HepG2 (cell line): ENCODE measurements at regions not wholly inside any gene's neighbourhood (a gene's known extent, or its start where the extent isn't known, plus 50 kb on each side); places are given as distances from the start of the nearest gene placed in this dataset.

Experiments used
- ATAC-seq: fragments of 200-7000 bp; cut with Tn5 transposase; 3 replicates; pipeline ENCODE4 v1.9.1; 2020; ENCODE audit warnings: mild to moderate bottlenecking, moderate library complexity
- BruUV-seq: library from RNA; stranded (reverse); fragments of 400-500 nt; replicated peaks from 2 replicates; lab custom pipeline; 2021; lab: Mats Ljungman, UMichigan
- CTCF ChIA-PET: fragments of 300-600 bp; formaldehyde crosslinking; extraction: SDS; loops from one replicate; lab custom pipeline; 2021; ENCODE audit warnings: low total read pairs, inconsistent platforms, low intra/inter-chr PET ratio; lab: Yijun Ruan, JAX
- POLR2A ChIA-PET: fragments of 350-600 bp; sonication (Branson Sonifier 250); formaldehyde crosslinking; loops from one replicate; lab custom pipeline; 2020; ENCODE audit warnings: antibody characterized with exemption, inconsistent platforms; lab: Yijun Ruan, JAX
- DNase-seq: peaks from one replicate; pipeline ENCODE4 v3.0.0-alpha.2; 2015; ENCODE audit warnings: low spot score
- FAIRE-seq: peaks from 3 replicates; lab custom pipeline; 2011; peaks lifted over from hg19 to GRCh38; lab: Jason Lieb, UNC
- H2AFZ ChIP-seq: one replicate; pipeline ENCODE4 v1.6.1; 2011; ENCODE audit warnings: low read length, inconsistent platforms
- H3K27ac ChIP-seq: fragments of 300-600 bp; 3 replicates; pipeline ENCODE4 v1.8.0; 2011; ENCODE audit warnings: mixed run types, mild to moderate bottlenecking, mixed read lengths, low read length, inconsistent platforms; ENCODE audit not compliant: insufficient read depth; ENCODE audit errors: extremely low read length
- H3K27me3 ChIP-seq, 2 experiments: fragments of 200-600 bp in 1 of 2; 2 replicates in 1 of 2; 3 replicates in 1 of 2; pipeline versions ENCODE4 v1.6.0 to v1.8.0; 2011; ENCODE audit warnings: low read length in 2 of 2, mild to moderate bottlenecking in 2 of 2, moderate library complexity in 2 of 2, inconsistent platforms in 1 of 2; ENCODE audit not compliant: insufficient read depth in 2 of 2, control insufficient read depth in 1 of 2
- H3K36me3 ChIP-seq, 2 experiments: fragments of 200-600 bp in 1 of 2; replicated peaks in 1 of 2; 2 replicates in 1 of 2; 3 replicates in 1 of 2; pipeline versions ENCODE4 v1.5.1 to v1.8.0; 2011; ENCODE audit warnings: low read length in 2 of 2, inconsistent platforms in 1 of 2; ENCODE audit not compliant: insufficient read depth in 2 of 2, control insufficient read depth in 1 of 2
- H3K4me1 ChIP-seq: 2 replicates; pipeline ENCODE4 v1.5.1; 2012; ENCODE audit warnings: low read length, inconsistent platforms; ENCODE audit not compliant: insufficient read depth
- H3K4me2 ChIP-seq: 2 replicates; pipeline ENCODE4 v1.6.0; 2011; ENCODE audit warnings: low read depth, low read length, inconsistent platforms
- H3K4me3 ChIP-seq, 3 experiments: fragments of 200-600 bp in 1 of 3; sonication (generic), shearing (Covaris generic) in 1 of 3; replicated peaks in 1 of 3; 2 replicates each; pipeline ENCODE4 v1.5.1; 2011 to 2016; ENCODE audit warnings: low read length in 3 of 3, inconsistent platforms in 2 of 3, low read depth in 2 of 3, mild to moderate bottlenecking in 2 of 3, control low read depth in 1 of 3, mixed read lengths in 1 of 3; ENCODE audit not compliant: insufficient read depth in 1 of 3
- H3K79me2 ChIP-seq: one replicate; pipeline ENCODE4 v1.6.1; 2011; ENCODE audit warnings: low read length, inconsistent platforms; ENCODE audit not compliant: insufficient read depth
- H3K9ac ChIP-seq: 2 replicates; pipeline ENCODE4 v1.6.0; 2011; ENCODE audit warnings: mild to moderate bottlenecking, low read depth, low read length, inconsistent platforms; ENCODE audit not compliant: insufficient read depth
- H3K9me3 ChIP-seq: 2 replicates; pipeline ENCODE4 v1.5.1; 2012; ENCODE audit warnings: mild to moderate bottlenecking, low read length
- H4K20me1 ChIP-seq: 2 replicates; pipeline ENCODE4 v1.6.0; 2011; ENCODE audit warnings: inconsistent platforms, mild to moderate bottlenecking, low read length, moderate library complexity; ENCODE audit not compliant: insufficient read depth
- AGO1 ChIP-seq: fragments of 200-400 bp; formaldehyde crosslinking; IDR thresholded peaks from 2 replicates; pipeline ENCODE4 v1.6.1; 2017; ENCODE audit warnings: mild to moderate bottlenecking, low read depth, low read length, moderate library complexity; ENCODE audit not compliant: poor library complexity, severe bottlenecking
- ARNT ChIP-seq: fragments of 450-650 bp; IDR thresholded peaks from 2 replicates; pipeline ENCODE4 v1.6.1; 2017
- ATF2 ChIP-seq: sonication (generic); formaldehyde crosslinking; IDR thresholded peaks from 2 replicates; pipeline ENCODE4 v1.4.0; 2020; ENCODE audit warnings: missing genetic modification reagents
- DNMT1 ChIP-seq: sonication (generic); formaldehyde crosslinking; IDR thresholded peaks from 2 replicates; pipeline ENCODE4 v1.5.1; 2020; ENCODE audit warnings: mild to moderate bottlenecking, missing genetic modification reagents
- MZF1 ChIP-seq: sonication (generic); formaldehyde crosslinking; IDR thresholded peaks from 2 replicates; pipeline ENCODE4 v1.8.1; 2023; ENCODE audit warnings: mild to moderate bottlenecking, missing genetic modification reagents, borderline replicate concordance
- PCBP1 ChIP-seq: fragments of 200-400 bp; formaldehyde crosslinking; IDR thresholded peaks from 2 replicates; pipeline ENCODE4 v1.6.1; 2017; ENCODE audit warnings: mild to moderate bottlenecking, low read depth, low read length, borderline replicate concordance
- RFXAP ChIP-seq: sonication (generic); formaldehyde crosslinking; IDR thresholded peaks from 2 replicates; pipeline ENCODE4 v1.4.0; 2020; ENCODE audit warnings: missing genetic modification reagents, borderline replicate concordance
- TBL1XR1 ChIP-seq: fragments of 150-350 bp; IDR thresholded peaks from 2 replicates; pipeline ENCODE4 v1.6.1; 2014; ENCODE audit warnings: borderline replicate concordance, low read length; ENCODE audit not compliant: partially characterized antibody
- TOE1 ChIP-seq: sonication (generic); formaldehyde crosslinking; IDR thresholded peaks from 2 replicates; pipeline ENCODE4 v1.4.0; 2020; ENCODE audit warnings: mild to moderate bottlenecking, missing genetic modification reagents
- ZNF274 ChIP-seq: sonication (generic); formaldehyde crosslinking; IDR thresholded peaks from 2 replicates; pipeline ENCODE4 v1.5.1; 2020; ENCODE audit warnings: mild to moderate bottlenecking, missing genetic modification reagents
- ZNF34 ChIP-seq: sonication (generic); formaldehyde crosslinking; IDR thresholded peaks from 2 replicates; pipeline ENCODE4 v1.4.0; 2020; ENCODE audit warnings: mild to moderate bottlenecking, missing genetic modification reagents, borderline replicate concordance
- ZNF512 ChIP-seq: sonication (generic); formaldehyde crosslinking; IDR thresholded peaks from 2 replicates; pipeline ENCODE4 v1.4.0; 2020; ENCODE audit warnings: mild to moderate bottlenecking, missing genetic modification reagents
- WGBS: methylation state at CpG from one replicate; pipeline ENCODE4 v1.1.6; 2017; ENCODE audit warnings: low lambda C conversion rate; 5-methylcytosine and 5-hydroxymethylcytosine counted together
- in situ Hi-C: cut with HindIII; loops from 2 replicates; pipeline ENCODE4 v1.10.0; 2017; ENCODE audit warnings: low pct_unique_long_range_greater_than_20kb; ENCODE audit not compliant: extremely low pct_ligation_motif_present
- intact Hi-C: fragments of 100-400 bp; cut with micrococcal nuclease; formaldehyde crosslinking; loops from one replicate; pipeline ENCODE4 v1.10.0; 2022; ENCODE audit not compliant: unreplicated experiment
- TF ChIP-seq, protein P1 (sequence below): IDR thresholded peaks from 2 replicates; pipeline ENCODE4 v1.4.0; 2020; ENCODE audit warnings: mild to moderate bottlenecking, missing genetic modification reagents
- TF ChIP-seq, protein P2 (sequence below), 2 experiments: sonication (generic) in 1 of 2; formaldehyde crosslinking in 1 of 2; IDR thresholded peaks; 2 replicates each; pipeline versions ENCODE4 v1.4.0 to v1.6.1; 2018 to 2020; ENCODE audit warnings: missing genetic modification reagents in 2 of 2, borderline replicate concordance in 1 of 2, low read depth in 1 of 2, mild to moderate bottlenecking in 1 of 2, missing biosample characterization in 1 of 2

DNA sequence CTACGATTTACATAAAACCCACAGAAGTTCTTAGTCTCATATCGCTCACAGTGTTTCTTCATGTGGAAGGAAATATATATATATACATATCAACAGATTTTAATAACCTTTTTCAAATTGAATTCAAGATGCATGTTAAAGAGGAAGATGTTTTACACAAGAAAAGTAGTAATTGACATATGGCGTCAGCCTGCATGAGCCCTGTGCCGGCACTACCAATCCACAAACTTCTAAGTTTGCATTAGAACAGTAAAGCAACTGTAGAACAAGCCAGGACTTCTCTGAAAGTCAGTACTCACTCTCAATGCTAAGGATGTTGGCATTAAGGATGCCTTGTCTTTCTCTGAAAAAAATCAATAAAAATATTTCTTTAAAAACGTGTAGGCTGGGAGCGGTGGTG lies 441.3 kb upstream of the SMIM31 start:
- no peaks in the 10 kb centered on the region for H4K20me1 ChIP-seq
- ATAC-seq = no peak
- no peaks in the 10 kb centered on the region for H3K79me2 ChIP-seq
- H3K9me3 ChIP-seq = no peaks in the 10 kb centered on the region
- ChIA-PET POLR2A (no interaction called here), CTCF (no interaction called here)
- no peak overlapping the region for H2AFZ ChIP-seq
- 37% methylated on average over 6 of the region's 6 CpGs for WGBS
- TF ChIP-seq ZNF34 (CRISPR knock-in tag) (no peak), ARNT (no peak), TBL1XR1 (no peak), TOE1 (CRISPR knock-in tag) (no peak), ATF2 (no peak), AGO1 (no peak), ZNF512 (no peak), PCBP1 (no peak), RFXAP (no peak), DNMT1 (CRISPR knock-in tag) (no peak), ZNF274 (CRISPR knock-in tag) (no peak), MZF1 (CRISPR knock-in tag) (no peak)
- TF ChIP-seq, protein P1, sequence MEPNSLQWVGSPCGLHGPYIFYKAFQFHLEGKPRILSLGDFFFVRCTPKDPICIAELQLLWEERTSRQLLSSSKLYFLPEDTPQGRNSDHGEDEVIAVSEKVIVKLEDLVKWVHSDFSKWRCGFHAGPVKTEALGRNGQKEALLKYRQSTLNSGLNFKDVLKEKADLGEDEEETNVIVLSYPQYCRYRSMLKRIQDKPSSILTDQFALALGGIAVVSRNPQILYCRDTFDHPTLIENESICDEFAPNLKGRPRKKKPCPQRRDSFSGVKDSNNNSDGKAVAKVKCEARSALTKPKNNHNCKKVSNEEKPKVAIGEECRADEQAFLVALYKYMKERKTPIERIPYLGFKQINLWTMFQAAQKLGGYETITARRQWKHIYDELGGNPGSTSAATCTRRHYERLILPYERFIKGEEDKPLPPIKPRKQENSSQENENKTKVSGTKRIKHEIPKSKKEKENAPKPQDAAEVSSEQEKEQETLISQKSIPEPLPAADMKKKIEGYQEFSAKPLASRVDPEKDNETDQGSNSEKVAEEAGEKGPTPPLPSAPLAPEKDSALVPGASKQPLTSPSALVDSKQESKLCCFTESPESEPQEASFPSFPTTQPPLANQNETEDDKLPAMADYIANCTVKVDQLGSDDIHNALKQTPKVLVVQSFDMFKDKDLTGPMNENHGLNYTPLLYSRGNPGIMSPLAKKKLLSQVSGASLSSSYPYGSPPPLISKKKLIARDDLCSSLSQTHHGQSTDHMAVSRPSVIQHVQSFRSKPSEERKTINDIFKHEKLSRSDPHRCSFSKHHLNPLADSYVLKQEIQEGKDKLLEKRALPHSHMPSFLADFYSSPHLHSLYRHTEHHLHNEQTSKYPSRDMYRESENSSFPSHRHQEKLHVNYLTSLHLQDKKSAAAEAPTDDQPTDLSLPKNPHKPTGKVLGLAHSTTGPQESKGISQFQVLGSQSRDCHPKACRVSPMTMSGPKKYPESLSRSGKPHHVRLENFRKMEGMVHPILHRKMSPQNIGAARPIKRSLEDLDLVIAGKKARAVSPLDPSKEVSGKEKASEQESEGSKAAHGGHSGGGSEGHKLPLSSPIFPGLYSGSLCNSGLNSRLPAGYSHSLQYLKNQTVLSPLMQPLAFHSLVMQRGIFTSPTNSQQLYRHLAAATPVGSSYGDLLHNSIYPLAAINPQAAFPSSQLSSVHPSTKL (CRISPR knock-in tag) = no peak
- TF ChIP-seq, protein P2, sequence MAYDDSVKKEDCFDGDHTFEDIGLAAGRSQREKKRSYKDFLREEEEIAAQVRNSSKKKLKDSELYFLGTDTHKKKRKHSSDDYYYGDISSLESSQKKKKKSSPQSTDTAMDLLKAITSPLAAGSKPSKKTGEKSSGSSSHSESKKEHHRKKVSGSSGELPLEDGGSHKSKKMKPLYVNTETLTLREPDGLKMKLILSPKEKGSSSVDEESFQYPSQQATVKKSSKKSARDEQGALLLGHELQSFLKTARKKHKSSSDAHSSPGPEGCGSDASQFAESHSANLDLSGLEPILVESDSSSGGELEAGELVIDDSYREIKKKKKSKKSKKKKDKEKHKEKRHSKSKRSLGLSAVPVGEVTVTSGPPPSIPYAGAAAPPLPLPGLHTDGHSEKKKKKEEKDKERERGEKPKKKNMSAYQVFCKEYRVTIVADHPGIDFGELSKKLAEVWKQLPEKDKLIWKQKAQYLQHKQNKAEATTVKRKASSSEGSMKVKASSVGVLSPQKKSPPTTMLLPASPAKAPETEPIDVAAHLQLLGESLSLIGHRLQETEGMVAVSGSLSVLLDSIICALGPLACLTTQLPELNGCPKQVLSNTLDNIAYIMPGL (CRISPR knock-in tag; IDR thresholded peaks at IDR 0.05; ENCODE audit: borderline replicate concordance in 1 of 2, low read depth in 1 of 2) = no peak
- DNase-seq = no peak
- H3K4me3 ChIP-seq = no peak overlapping the region
- no peak overlapping the region for H3K9ac ChIP-seq
- no peaks in the 10 kb centered on the region for H3K27me3 ChIP-seq
- intact Hi-C loops = no loop called here
- BruUV-seq = no TSS peak
- H3K4me2 ChIP-seq = no peak overlapping the region
- in situ Hi-C loops = no loop called here
- H3K4me1 ChIP-seq = no peaks in the 10 kb centered on the region
- no peaks in the 10 kb centered on the region for H3K36me3 ChIP-seq
- no peak overlapping the region for H3K27ac ChIP-seq
- FAIRE-seq = no peak
